ENCODE measurements at regions not wholly inside any gene's neighbourhood (a gene's known extent, or its start where the extent isn't known, plus 50 kb on each side); places are given as distances from the start of the nearest gene placed in this dataset.

GRCh38 chr9:109591691-109592090 lies 93.6 kb upstream of the PTPN3 start:
- in situ Hi-C loops (cut with HindIII; ENCODE audit: low sequenced_read_pairs): no loop called here
- no peak for DNase-seq (ENCODE audit: low spot score)

- no peak for DNase-seq (ENCODE audit: low spot score)
- in situ Hi-C loops (cut with HindIII; ENCODE audit: low sequenced_read_pairs): no loop called here
Observed at GRCh38 chr9:109593612-109594011, 95.5 kb upstream of the PTPN3 start.

DNA sequence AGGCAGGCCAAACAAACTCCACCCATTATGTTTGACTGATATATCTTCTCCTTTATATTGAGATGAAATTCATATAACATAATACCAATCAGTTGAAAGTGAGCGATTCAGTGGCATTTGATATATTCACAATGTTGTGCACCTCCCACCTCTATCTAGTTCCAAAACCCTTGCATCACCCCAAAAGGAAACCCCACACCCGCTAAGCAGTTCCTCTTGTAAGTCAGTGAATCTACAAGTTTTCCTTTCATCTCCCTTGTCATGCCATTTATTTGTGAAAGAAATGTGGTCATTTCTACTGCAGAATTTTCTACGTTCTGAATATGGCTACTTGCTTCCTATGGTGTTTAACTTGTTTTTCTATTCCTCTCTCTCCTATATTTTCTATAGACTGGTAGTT lies 99.4 kb upstream of the PTPN3 start:
- in situ Hi-C loops (cut with HindIII; ENCODE audit: low sequenced_read_pairs): no loop called here
- DNase-seq (ENCODE audit: low spot score): no peak

- in situ Hi-C loops (cut with HindIII; ENCODE audit: low sequenced_read_pairs): no loop called here
- DNase-seq (ENCODE audit: low spot score): no peak
Observed at GRCh38 chr9:109599131-109599530, 101.0 kb upstream of the PTPN3 start.

DNA sequence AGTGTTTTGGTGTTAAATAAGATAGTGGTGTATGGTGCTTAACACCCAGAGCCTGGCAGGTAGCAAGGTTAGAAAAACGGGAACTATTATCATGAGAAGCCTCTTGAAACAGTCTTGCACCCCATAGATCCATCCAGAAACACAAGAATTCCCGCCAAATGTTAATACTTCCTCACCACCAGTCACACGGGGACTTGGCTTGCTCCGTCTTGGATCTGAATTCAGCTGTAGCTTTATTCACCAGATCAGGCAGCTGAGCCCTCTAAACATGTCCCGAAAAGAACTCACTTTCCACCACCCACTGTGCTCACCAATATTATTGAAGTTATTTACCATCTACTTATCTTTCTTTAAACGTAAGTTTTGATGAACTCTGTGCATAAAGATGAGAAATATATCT lies 101.6 kb upstream of the PTPN3 start:
- in situ Hi-C loops (cut with HindIII; ENCODE audit: low sequenced_read_pairs): no loop called here
- peak; percentile 14 for DNase-seq (ENCODE audit: low spot score)

DNA sequence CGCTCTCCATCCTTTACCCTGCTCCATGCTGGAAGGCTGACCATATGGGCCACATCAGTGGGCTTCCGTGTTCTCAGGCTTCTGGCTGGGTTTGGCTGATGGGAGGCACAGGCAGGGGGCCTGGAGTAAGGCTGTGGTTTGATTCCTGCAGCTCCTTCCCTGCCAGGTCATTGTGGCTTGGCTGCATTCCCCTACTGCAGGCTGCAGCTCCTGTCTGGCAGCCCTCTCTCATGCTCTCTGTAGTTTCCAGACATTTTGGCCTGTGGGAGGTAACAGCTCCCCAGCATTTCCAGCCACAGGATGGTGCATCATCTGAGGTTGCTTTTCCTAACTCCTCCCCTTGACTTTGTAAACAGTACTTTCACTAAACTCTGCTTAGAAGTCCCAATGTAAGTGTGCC lies 102.0 kb upstream of the PTPN3 start:
- DNase-seq (ENCODE audit: low spot score): peak; percentile 34
- in situ Hi-C loops (cut with HindIII; ENCODE audit: low sequenced_read_pairs): no loop called here

- in situ Hi-C loops (cut with HindIII; ENCODE audit: low sequenced_read_pairs): no loop called here
- no peak for DNase-seq (ENCODE audit: low spot score)
Observed at GRCh38 chr9:109601181-109601580, 103.1 kb upstream of the PTPN3 start.

DNA sequence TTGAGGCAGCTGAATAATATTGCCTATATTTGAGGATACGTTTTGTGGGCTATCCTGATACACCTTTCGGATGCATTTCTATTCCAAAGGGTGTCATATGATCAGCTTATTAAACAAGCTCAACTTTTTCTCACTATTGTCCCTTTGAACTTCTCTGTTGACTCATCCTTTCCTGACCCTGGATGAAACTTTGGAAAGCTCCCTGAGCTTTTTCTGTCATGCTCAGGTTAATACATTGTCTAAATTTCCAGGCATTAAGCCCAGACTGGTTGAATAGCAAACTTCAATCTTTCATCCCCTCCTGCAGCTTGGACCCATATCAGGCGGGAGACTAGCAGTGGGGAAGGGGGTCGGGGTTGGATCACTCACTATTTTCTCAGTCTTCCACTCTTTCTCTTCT lies 104.9 kb upstream of the PTPN3 start:
- DNase-seq (ENCODE audit: low spot score): no peak
- in situ Hi-C loops (cut with HindIII; ENCODE audit: low sequenced_read_pairs): no loop called here

DNA sequence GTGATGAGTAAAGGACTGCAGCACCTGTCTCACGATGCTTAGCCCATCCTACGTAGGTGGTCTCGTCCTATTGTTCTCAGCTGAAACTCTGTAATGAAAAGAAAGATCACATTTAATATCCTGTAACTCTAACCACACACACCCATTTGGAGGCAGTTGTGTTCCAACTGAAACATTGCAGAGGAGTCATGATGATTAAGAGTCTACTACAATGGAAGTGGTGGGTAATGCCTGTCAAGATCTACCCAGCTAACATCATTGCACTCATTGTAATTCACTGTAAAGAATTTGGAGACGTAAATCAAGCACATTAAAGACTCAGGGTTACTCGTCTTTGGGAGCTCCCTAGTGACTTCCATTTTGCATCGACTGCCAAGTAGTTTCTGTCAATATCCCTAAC lies 106.0 kb upstream of the PTPN3 start:
- in situ Hi-C loops (cut with HindIII; ENCODE audit: low sequenced_read_pairs): no loop called here
- no peak for DNase-seq (ENCODE audit: low spot score)

GRCh38 chr9:109604781-109605180 lies 106.7 kb upstream of the PTPN3 start:
- DNase-seq (ENCODE audit: low spot score): no peak
- in situ Hi-C loops (cut with HindIII; ENCODE audit: low sequenced_read_pairs): no loop called here

- in situ Hi-C loops (cut with HindIII; ENCODE audit: low sequenced_read_pairs): no loop called here
- DNase-seq (ENCODE audit: low spot score): no peak
Observed at GRCh38 chr9:109609060-109609459, 111.0 kb upstream of the PTPN3 start.

DNA sequence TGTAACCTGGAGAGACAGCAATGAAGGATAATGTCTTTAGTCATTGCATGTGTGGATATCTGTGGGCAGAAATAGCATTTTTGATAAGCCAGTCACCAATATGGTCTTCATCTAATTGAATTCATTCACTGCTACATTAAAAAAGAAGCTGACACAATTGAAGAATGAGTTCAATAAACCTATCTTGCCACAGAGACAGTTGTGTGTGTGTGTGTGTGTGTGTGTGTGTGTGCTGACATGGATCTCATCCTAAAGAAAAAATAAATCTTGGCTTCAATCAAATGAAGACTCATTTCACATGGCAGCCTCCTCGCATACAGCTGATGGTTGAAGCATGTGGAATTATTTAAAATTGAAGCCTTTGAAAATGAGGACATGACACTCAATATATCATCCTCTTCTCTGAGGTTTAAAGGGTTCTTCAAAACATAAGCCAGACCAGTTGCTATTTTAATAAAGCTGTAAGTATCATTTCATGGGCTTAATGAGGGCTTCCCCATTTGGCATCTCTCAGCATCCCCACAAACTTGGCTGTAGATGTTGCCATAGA lies 118.5 kb upstream of the PTPN3 start:
- in situ Hi-C loops (cut with HindIII; ENCODE audit: low sequenced_read_pairs): no loop called here
- no peak for DNase-seq (ENCODE audit: low spot score)

DNA sequence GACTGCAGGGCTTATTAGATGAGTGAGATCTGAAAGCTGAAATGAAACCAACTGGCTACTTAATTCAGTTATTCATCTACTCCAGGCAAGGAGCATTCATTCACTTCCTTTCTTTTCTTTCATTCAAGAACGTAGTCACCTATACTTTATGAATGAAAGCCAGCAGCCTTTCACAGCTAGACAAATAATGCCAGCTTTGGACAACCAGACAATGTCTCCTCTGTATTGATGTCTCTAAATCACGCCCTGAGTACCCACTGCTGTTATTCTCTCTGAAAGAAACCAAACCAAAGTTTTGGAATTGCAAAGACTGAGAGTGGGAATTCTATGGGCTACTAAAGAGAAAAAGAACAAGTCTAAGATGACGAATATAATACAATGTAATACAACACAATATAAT lies 121.2 kb upstream of the PTPN3 start:
- in situ Hi-C loops (cut with HindIII; ENCODE audit: low sequenced_read_pairs): no loop called here
- no peak for DNase-seq (ENCODE audit: low spot score)

- DNase-seq (ENCODE audit: low spot score): no peak
- in situ Hi-C loops (cut with HindIII; ENCODE audit: low sequenced_read_pairs): no loop called here
Observed at GRCh38 chr9:109624143-109624542, 126.0 kb upstream of the PTPN3 start.

- in situ Hi-C loops (cut with HindIII; ENCODE audit: low sequenced_read_pairs): no loop called here
- DNase-seq (ENCODE audit: low spot score): no peak
Observed at GRCh38 chr9:109624896-109625295, 126.8 kb upstream of the PTPN3 start.

DNA sequence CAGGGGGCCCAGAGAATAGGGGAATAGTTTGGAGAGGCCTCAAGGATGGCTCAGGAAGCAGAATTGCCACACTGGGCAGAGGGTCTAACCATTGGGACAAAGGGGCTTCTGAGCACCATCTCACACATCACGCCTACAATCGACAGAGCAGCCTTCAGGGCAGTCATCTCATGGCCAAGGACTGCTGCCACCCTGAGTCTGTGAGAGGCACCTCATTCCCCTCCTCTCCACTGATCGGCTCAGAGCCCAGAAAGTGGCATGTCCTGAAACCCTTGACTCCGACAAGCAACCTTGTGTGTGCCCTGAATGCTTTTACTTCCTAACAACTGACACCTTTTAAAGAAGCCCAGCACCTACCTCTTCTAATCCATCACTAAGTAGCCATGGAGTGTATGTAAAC lies 128.9 kb upstream of the PTPN3 start:
- no peak for DNase-seq (ENCODE audit: low spot score)
- in situ Hi-C loops (cut with HindIII; ENCODE audit: low sequenced_read_pairs): no loop called here

GRCh38 chr9:109629615-109630014 lies 131.5 kb upstream of the PTPN3 start:
- in situ Hi-C loops (cut with HindIII; ENCODE audit: low sequenced_read_pairs): no loop called here
- DNase-seq (ENCODE audit: low spot score): no peak

GRCh38 chr9:109632817-109633216 lies 134.7 kb upstream of the PTPN3 start:
- no peak for DNase-seq (ENCODE audit: low spot score)
- in situ Hi-C loops (cut with HindIII; ENCODE audit: low sequenced_read_pairs): no loop called here

DNA sequence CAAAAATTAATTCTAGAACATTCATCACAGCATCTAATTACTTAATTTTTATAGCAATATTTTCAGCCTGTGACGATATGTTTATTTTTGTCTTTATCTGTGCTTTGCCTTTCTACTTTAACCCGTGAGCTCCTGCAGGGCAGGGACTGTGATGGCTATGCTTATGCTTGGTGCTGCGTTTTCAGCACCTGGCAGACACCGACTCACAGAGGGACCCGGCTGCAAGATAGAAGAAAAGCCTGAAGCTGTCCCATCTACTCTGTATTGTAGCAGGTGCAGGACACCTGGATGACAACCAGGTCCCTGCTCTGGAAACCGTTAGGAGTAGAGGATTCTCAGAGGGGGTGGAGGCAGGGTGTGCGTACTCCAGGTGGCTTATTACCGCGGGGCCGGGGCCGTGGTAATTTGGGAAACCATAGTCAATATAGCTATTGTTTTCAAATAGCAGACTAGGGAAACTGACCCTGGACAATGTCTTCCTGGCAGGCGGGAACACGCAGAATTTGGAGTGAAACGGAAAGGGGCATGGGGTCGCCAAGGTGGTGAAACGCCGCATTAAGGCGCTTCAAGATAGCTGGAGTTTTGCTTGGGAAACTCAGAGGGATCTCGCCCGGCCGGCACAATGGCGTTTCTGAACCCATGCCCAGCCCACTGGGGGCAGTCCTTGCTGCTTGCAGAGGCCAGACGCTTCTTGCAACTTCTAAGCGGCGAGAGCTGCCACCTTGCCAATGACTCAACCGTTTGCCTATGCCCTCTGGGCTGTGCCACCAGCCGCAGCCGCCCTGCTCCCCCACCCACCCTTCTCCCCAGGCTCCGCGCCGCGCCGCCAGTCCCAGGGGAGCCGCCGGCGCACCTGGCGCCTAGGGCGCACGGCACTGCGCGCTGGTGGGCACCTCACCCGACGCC lies 140.1 kb upstream of the PALM2AKAP2 start:
- no peak for DNase-seq (ENCODE audit: low spot score)
- in situ Hi-C loops (cut with HindIII; ENCODE audit: low sequenced_read_pairs): no loop called here

GRCh38 chr9:109640580-109641371 lies 139.2 kb upstream of the PALM2AKAP2 start:
- no peak for DNase-seq (ENCODE audit: low spot score)
- in situ Hi-C loops (cut with HindIII; ENCODE audit: low sequenced_read_pairs): no loop called here

Measured in G401 (cell line).